ENCODE measurements at regions not wholly inside any gene's neighbourhood (a gene's known extent, or its start where the extent isn't known, plus 50 kb on each side); places are given as distances from the start of the nearest gene placed in this dataset.

- Histone ChIP-seq H3K36me3 (no peaks in the 10 kb centered on the region), H3K4me3 (no peak overlapping the region), H3K4me1 (no peaks in the 10 kb centered on the region), H3K27me3 (replicated peaks in 1 of 7) (no peaks in the 10 kb centered on the region), H3K9me3 (peaks cover 0 to 4% (median 0%) of the 10 kb centered on the region in 8 donors), H3K27ac (no peak overlapping the region)
- no peak for DNase-seq
- intact Hi-C loops (cut with DNase I; ENCODE audit: low total_unique reads): no loop called here
- 74 to 91% (median 78%) methylated on average over 2 of the region's 2 CpGs for WGBS, 5 donors
- no peak for TF ChIP-seq POLR2AphosphoS5 (IDR thresholded peaks at IDR 0.05)
- no peak for TF ChIP-seq POLR2A (IDR thresholded peaks at IDR 0.05)
- no peak for TF ChIP-seq CTCF (IDR thresholded peaks at IDR 0.05 in 8 of 11, conservative IDR thresholded peaks at IDR 0.05 in 3 of 11)
Observed at GRCh38 chr12:98146043-98146442, 369.3 kb upstream of the TMPO start.

DNA sequence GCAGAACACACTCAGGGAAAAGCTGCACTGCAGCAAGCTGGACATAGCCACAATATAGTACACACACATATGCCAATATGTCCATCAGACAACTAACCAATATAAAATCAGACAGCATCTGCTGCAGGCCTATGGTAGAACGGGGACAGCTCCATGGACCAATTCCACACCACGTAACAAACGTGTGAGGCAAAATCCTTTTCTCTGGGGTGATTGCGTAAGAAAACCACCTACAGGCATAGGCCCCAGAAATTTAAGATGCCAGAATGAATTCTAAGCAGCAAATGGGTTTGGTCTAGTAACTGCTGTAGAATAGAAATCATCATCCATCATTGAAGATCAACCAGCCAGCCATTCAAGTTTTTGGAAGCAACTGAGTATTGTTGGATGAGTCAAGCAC is 368.9 kb upstream of the TMPO start:
- H3K27ac ChIP-seq: no peak overlapping the region
- DNase-seq: no peak
- H3K4me1 ChIP-seq: no peaks in the 10 kb centered on the region
- WGBS, 5 donors: 66 to 96% (median 80%) methylated on average over 4 of the region's 4 CpGs
- intact Hi-C loops (cut with DNase I; ENCODE audit: low total_unique reads): no loop called here
- H3K27me3 ChIP-seq (replicated peaks in 1 of 7): no peaks in the 10 kb centered on the region
- H3K4me3 ChIP-seq: no peak overlapping the region
- peaks cover 0 to 4% (median 0%) of the 10 kb centered on the region in 8 donors for H3K9me3 ChIP-seq
- no peak for TF ChIP-seq POLR2AphosphoS5 (IDR thresholded peaks at IDR 0.05)
- TF ChIP-seq POLR2A (IDR thresholded peaks at IDR 0.05): no peak
- TF ChIP-seq CTCF (IDR thresholded peaks at IDR 0.05 in 8 of 11, conservative IDR thresholded peaks at IDR 0.05 in 3 of 11): no peak
- H3K36me3 ChIP-seq: no peaks in the 10 kb centered on the region

DNA sequence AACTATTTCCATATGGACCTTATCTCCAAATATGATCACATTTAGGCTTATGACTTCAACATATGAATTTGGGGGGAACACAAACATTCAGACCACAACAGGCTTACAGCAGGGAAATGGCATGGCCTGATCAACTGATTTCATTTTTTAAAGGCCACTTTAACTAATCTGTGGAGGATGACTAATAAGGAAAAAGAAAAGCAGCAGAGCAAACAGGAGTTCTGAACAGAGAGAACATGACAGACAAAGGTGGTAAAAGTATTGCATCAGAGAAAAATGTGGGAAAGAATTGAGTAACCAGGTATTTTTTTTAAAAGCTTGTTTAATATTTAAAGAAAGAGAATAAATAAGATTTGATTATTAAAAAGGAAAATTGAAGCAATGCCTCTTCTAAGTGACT is 366.1 kb upstream of the TMPO start:
- no peak for TF ChIP-seq POLR2A (IDR thresholded peaks at IDR 0.05)
- TF ChIP-seq CTCF (IDR thresholded peaks at IDR 0.05 in 8 of 11, conservative IDR thresholded peaks at IDR 0.05 in 3 of 11): no peak
- TF ChIP-seq POLR2AphosphoS5 (IDR thresholded peaks at IDR 0.05): no peak

DNA sequence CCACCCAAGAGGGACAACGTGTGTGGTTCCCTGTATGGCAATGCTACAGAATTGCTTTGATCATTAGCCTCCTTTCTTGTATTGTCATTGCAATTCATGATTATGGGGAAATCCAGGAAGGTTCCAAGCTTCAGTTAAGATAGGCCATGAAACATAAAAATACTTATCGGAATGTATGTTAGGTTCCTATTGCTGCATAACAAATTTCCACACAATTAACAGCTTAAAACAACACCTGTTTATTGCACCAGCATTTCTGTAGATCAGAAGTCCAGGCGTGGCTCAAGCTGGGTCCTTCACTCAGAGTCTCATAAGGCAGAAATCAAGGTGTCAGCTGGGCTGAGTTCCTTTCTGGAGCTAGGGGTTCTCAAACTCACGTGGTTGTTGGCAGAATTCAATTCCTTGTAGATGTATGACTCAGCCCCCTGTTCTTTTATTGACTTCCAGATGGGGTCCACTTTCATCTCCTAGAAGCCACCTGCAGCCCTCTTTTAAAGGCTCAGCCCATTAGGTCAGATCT is 365.6 kb upstream of the TMPO start:
- Histone ChIP-seq H3K27me3 (replicated peaks in 1 of 7) (no peaks in the 10 kb centered on the region), H3K36me3 (no peaks in the 10 kb centered on the region), H3K4me3 (no peak overlapping the region), H3K9me3 (no peaks in the 10 kb centered on the region), H3K27ac (no peak overlapping the region), H3K4me1 (no peaks in the 10 kb centered on the region)
- intact Hi-C loops (cut with DNase I; ENCODE audit: low total_unique reads): no loop called here
- WGBS, 5 donors: 72 to 85% (median 84%) methylated on average over 4 of the region's 4 CpGs
- no peak for TF ChIP-seq POLR2AphosphoS5 (IDR thresholded peaks at IDR 0.05)
- TF ChIP-seq POLR2A (IDR thresholded peaks at IDR 0.05): no peak
- TF ChIP-seq CTCF (IDR thresholded peaks at IDR 0.05 in 8 of 11, conservative IDR thresholded peaks at IDR 0.05 in 3 of 11): no peak
- DNase-seq: no peak

More for the DNA sequence above, 366.1 kb upstream of the TMPO start:
- H3K27ac ChIP-seq: no peak overlapping the region
- no peak overlapping the region for H3K4me3 ChIP-seq
- no peak for DNase-seq
- H3K27me3 ChIP-seq (replicated peaks in 1 of 7): no peaks in the 10 kb centered on the region
- peaks cover 0 to 2% (median 0%) of the 10 kb centered on the region in 8 donors for H3K9me3 ChIP-seq
- H3K4me1 ChIP-seq: no peaks in the 10 kb centered on the region
- H3K36me3 ChIP-seq: no peaks in the 10 kb centered on the region
- intact Hi-C loops (cut with DNase I; ENCODE audit: low total_unique reads): no loop called here

All from spleen (tissue), 11 donors.